ENCODE measurements at regions not wholly inside any gene's neighbourhood (a gene's known extent, or its start where the extent isn't known, plus 50 kb on each side); places are given as distances from the start of the nearest gene placed in this dataset.

GRCh38 chr22:47571616-47572015 lies 809.2 kb downstream of the TBC1D22A start:
- Mint-ChIP-seq H3K27me3 (peaks cover 8% of the 10 kb centered on the region), H3K9me3 (ENCODE audit: insufficient read depth) (no peaks in the 10 kb centered on the region), H3K27ac (no peak overlapping the region), H3K4me1 (no peaks in the 10 kb centered on the region), H3K4me3 (no peak overlapping the region)
- no peak overlapping the region for H3K4me3 ChIP-seq (ENCODE audit: control extremely low read depth in 1 of 5, extremely low read depth in 1 of 5, insufficient read depth in 1 of 5, low read depth in 2 of 5, low read length in 4 of 5)
- no peaks in the 10 kb centered on the region for H3K36me3 ChIP-seq (replicated peaks in 1 of 2; ENCODE audit: control extremely low read depth in 1 of 2, control insufficient read depth in 1 of 2, extremely low read depth in 1 of 2, insufficient read depth in 2 of 2, low read length in 1 of 2)
- CTCF ChIA-PET, result no interaction called here
- no peak overlapping the region for H3K27ac ChIP-seq (ENCODE audit: low read length in 2 of 2)
- DNase-seq (no peak), ATAC-seq (ENCODE audit: low read depth) (no peak)
- no peaks in the 10 kb centered on the region for H4K20me1 ChIP-seq (ENCODE audit: control insufficient read depth, insufficient read depth, low read length, poor library complexity, severe bottlenecking)
- 75% methylated on average over 5 of the region's 5 CpGs for WGBS (ENCODE audit: insufficient coverage)
- H3K9me3 ChIP-seq (ENCODE audit: control extremely low read depth in 1 of 3, control insufficient read depth in 2 of 3, insufficient read depth in 1 of 3, low read length in 2 of 3), result peaks cover 0 to 9% (median 0%) of the 10 kb centered on the region in 3 donors
- no peak overlapping the region for H2AFZ ChIP-seq (ENCODE audit: insufficient read depth, low read depth, low read length, poor library complexity, severe bottlenecking)
- TF ChIP-seq EZH2 (IDR thresholded peaks at IDR 0.05; ENCODE audit: borderline replicate concordance, insufficient read depth, low read depth, low read length, poor library complexity, severe bottlenecking), result no peak
- TF ChIP-seq, protein P1, sequence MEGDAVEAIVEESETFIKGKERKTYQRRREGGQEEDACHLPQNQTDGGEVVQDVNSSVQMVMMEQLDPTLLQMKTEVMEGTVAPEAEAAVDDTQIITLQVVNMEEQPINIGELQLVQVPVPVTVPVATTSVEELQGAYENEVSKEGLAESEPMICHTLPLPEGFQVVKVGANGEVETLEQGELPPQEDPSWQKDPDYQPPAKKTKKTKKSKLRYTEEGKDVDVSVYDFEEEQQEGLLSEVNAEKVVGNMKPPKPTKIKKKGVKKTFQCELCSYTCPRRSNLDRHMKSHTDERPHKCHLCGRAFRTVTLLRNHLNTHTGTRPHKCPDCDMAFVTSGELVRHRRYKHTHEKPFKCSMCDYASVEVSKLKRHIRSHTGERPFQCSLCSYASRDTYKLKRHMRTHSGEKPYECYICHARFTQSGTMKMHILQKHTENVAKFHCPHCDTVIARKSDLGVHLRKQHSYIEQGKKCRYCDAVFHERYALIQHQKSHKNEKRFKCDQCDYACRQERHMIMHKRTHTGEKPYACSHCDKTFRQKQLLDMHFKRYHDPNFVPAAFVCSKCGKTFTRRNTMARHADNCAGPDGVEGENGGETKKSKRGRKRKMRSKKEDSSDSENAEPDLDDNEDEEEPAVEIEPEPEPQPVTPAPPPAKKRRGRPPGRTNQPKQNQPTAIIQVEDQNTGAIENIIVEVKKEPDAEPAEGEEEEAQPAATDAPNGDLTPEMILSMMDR (IDR thresholded peaks at IDR 0.05), result no peak
- H3K4me1 ChIP-seq (ENCODE audit: control insufficient read depth in 2 of 2, insufficient read depth in 2 of 2, low read length in 2 of 2), result no peaks in the 10 kb centered on the region
- POLR2A ChIA-PET, result no interaction called here
- no peaks in the 10 kb centered on the region for H3K27me3 ChIP-seq (replicated peaks in 1 of 4; ENCODE audit: control extremely low read depth in 1 of 4, control insufficient read depth in 3 of 4, insufficient read depth in 4 of 4, low read length in 3 of 4)
- H3K9ac ChIP-seq (ENCODE audit: low read length), result no peak overlapping the region
- H3K4me2 ChIP-seq (replicated peaks; ENCODE audit: low read depth, low read length, poor library complexity, severe bottlenecking), result no peak overlapping the region
- H3K79me2 ChIP-seq (ENCODE audit: control insufficient read depth, insufficient read depth, low read length), result no peaks in the 10 kb centered on the region
- intact Hi-C loops (cut with micrococcal nuclease), result no loop called here

DNA sequence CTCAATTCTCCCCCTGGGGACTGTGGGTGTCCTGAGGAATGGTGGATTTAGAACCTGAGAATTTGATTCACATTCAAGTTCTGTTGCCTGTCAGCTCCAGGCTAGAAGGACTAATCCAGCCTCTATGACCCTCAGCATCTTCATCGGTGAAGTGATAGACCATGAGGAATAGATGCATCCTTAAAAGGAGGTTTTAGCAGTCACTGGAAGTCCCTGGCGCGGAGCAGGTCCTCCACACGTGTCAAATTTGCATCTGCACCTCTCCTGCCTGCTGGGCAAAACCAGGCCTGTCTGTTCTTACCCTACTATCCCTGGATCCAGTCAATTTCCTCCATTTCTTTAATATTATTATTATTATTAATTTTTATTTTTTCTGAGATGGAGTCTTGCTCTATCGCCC lies 808.4 kb downstream of the TBC1D22A start:
- no peak overlapping the region for H3K27ac ChIP-seq (ENCODE audit: low read length in 2 of 2)
- no peaks in the 10 kb centered on the region for H3K79me2 ChIP-seq (ENCODE audit: control insufficient read depth, insufficient read depth, low read length)
- H3K4me3 ChIP-seq (ENCODE audit: control extremely low read depth in 1 of 5, extremely low read depth in 1 of 5, insufficient read depth in 1 of 5, low read depth in 2 of 5, low read length in 4 of 5), result no peak overlapping the region
- H3K4me1 Mint-ChIP-seq, result no peaks in the 10 kb centered on the region
- intact Hi-C loops (cut with micrococcal nuclease), result no loop called here
- no peak overlapping the region for H3K9ac ChIP-seq (ENCODE audit: low read length)
- H3K27me3 ChIP-seq (replicated peaks in 1 of 4; ENCODE audit: control extremely low read depth in 1 of 4, control insufficient read depth in 3 of 4, insufficient read depth in 4 of 4, low read length in 3 of 4), result no peaks in the 10 kb centered on the region
- peaks cover 0 to 9% (median 0%) of the 10 kb centered on the region in 3 donors for H3K9me3 ChIP-seq (ENCODE audit: control extremely low read depth in 1 of 3, control insufficient read depth in 2 of 3, insufficient read depth in 1 of 3, low read length in 2 of 3)
- H3K4me2 ChIP-seq (replicated peaks; ENCODE audit: low read depth, low read length, poor library complexity, severe bottlenecking), result no peak overlapping the region
- no peaks in the 10 kb centered on the region for H3K4me1 ChIP-seq (ENCODE audit: control insufficient read depth in 2 of 2, insufficient read depth in 2 of 2, low read length in 2 of 2)
- peaks cover 8% of the 10 kb centered on the region for H3K27me3 Mint-ChIP-seq
- no peaks in the 10 kb centered on the region for H3K9me3 Mint-ChIP-seq (ENCODE audit: insufficient read depth)
- ChIA-PET CTCF (no interaction called here), POLR2A (no interaction called here)
- WGBS (ENCODE audit: insufficient coverage), result no CpG with 5 or more reads among the region's 5 CpGs
- no peak overlapping the region for H2AFZ ChIP-seq (ENCODE audit: insufficient read depth, low read depth, low read length, poor library complexity, severe bottlenecking)
- no peaks in the 10 kb centered on the region for H3K36me3 ChIP-seq (replicated peaks in 1 of 2; ENCODE audit: control extremely low read depth in 1 of 2, control insufficient read depth in 1 of 2, extremely low read depth in 1 of 2, insufficient read depth in 2 of 2, low read length in 1 of 2)
- no peaks in the 10 kb centered on the region for H4K20me1 ChIP-seq (ENCODE audit: control insufficient read depth, insufficient read depth, low read length, poor library complexity, severe bottlenecking)
- ATAC-seq (ENCODE audit: low read depth) (no peak), DNase-seq (no peak)
- H3K4me3 Mint-ChIP-seq, result no peak overlapping the region
- TF ChIP-seq EZH2 (IDR thresholded peaks at IDR 0.05; ENCODE audit: borderline replicate concordance, insufficient read depth, low read depth, low read length, poor library complexity, severe bottlenecking), result no peak
- TF ChIP-seq, protein P1 (IDR thresholded peaks at IDR 0.05), result no peak
- H3K27ac Mint-ChIP-seq, result no peak overlapping the region
